GM18870 (cell line): ENCODE measurements at regions not wholly inside any gene's neighbourhood (a gene's known extent, or its start where the extent isn't known, plus 50 kb on each side); places are given as distances from the start of the nearest gene placed in this dataset.

ENCODE experiments used
- ATAC-seq: cut with Tn5 transposase; IDR thresholded peaks from one replicate; pipeline ENCODE4 v1.9.1; 2021; ENCODE audit warnings: moderate library complexity; ENCODE audit not compliant: unreplicated experiment

DNA sequence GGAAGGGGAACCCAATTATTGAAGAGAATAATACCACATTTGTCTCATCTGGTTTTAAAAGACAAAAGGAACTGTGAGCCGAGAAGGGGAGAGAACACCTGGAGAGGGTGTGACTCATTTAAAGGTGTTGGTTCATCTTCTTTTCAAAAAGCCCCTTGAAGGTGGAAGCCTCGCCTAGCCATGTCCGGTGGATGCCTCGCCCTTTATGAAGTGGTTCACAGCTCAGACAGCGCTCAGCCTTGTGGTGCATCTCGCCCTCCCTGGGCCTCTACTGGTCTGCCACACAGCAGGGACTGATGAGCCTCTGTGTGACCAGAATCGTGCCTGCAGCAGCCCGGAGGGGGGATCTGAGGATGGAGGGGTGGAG, 290.0 kb upstream of the CXCR4 start:
- ATAC-seq, result no peak

DNA sequence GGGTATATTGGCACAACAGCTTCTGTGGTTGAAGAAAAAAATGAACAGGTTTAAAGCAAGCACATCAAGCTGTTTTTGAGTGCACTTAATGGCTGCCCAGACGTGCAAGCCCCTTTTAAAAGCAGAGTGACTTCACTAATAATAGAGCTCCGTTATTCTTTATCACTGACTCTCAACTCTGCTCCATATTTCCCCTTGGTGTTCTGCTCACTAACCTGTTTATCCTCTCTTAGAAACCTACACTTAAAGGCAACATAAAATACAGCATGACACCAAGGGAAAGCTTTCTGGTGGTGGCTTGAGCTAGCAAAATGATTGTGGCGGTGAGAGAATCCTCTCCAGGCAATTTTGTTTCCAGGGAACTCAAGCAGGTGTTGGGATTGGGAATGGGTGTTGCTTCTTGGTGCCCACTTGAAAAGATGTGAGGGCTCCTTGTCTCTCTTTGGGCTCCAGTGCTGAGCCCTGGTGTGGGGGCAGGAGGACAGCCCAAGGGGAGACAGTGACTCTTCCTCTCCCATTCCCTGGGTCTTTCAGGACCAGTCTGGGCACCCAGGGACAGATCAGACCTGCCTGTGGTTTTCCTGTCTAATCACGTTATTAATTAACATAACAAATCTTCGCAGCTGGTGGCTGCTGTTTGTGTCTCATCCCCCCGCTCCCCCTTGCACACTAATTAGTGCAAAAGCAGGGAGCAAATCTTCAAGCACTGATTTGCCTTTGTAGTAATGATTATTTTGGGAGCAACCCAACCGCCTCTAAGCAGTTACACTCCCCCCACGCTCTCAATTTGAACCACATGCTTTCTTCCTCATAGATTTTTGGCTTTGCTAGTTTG, 289.4 kb upstream of the CXCR4 start:
- ATAC-seq, result no peak

DNA sequence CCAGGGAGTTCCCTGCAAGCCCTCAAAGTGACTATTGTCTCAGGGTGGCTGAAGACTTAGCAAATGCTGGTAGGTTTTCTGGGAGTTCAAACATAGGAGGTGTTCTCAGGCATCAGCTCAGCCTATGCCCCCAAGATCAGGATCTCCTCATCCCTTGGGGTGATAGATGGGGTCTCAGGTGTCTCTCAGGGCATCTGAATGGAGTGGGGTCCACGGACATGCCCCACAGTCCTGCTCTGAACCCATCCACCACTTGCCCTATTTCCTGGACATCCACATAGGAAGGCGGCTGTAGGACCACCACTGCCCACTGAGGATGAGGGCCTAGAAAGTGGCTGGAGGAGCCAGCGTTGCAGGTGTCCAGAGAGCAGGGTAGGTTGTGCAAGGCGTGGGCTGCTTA, 287.0 kb upstream of the CXCR4 start:
- ATAC-seq, result no peak

DNA sequence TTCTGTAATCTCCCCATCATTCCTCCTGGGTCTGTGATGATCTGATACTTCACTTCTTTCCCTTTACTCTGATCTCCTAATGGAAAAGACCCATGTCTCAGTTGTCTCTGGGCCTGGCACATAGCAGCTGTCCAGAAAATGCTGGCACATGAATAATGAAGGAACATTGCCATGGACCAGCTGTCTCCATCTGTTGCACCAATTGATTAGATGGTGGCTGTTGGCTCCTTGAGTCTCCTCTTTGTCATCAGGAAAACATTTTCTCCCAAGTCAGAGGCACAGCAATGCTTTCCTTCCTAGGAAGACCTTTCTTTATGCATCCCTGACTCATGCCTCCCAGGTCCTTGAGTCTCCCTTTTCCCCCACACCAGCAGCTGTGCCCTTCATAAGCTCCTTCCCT, 286.2 kb upstream of the CXCR4 start:
- ATAC-seq, result no peak

DNA sequence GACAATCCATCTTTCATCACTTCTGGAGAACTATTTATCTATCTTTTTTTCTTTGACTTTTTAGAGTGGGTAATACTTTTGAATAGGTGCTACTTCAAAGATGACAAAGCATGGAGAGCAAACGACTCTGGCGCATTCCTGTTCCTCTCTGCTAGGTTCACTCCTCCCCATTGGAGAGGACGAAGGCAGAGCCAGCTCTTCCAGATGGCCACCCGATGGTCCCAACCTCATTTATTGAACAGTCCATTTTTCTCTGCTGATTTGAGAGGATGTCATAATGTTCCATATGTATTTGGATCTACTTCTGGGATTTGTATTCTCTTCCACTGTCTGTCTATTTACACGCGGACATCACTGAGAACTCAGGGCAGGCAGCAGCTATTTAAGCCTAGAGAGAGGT, 284.3 kb upstream of the CXCR4 start:
- no peak for ATAC-seq

DNA sequence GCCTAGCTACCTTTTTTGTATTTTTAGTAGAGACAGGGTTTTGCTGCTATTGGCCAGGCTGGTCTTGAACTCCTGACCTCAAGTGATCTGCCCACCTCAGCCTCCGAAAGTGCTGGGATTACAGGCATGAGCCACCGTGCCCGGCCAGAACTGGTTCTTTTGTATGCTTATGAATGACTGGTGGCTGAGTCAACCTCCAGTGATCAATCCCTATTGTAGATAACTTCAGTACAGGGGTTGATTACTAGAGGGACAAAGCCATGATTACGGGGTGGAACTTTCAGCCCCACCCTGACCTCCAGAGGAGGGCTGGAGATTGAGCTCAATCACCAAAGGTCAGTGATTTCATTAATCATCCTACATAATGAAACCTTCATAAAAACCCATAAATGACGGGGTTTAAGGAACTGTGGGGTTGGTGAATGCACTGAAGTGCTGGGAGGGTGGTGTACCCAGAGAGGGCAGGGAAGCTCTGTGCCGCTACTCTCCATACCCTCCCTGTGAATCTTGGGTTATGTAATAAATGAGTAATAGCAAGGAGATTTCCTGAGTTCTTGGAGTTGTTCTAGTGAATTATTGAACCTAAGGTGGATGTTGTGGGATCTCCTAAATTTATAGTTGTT, 281.8 kb upstream of the CXCR4 start:
- no peak for ATAC-seq

DNA sequence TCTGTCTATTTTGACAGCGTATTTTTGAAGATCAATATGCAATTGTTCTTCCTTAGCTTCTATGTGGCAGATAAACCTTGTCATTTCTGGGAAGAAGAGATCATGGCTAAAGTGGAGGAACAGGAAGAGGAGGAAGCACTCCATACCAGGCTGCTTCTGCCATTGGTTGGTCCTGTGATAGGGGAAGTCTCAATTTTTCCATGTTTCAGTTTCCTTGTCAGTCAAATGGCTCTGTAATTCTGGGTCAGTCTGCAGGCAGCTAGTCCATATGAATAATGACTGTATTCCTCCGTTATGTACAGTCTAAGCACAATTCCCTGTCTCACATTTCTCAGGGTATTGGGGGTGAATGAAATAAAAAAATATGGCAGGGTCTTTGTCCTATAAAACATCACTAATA, 277.6 kb upstream of the CXCR4 start:
- no peak for ATAC-seq

DNA sequence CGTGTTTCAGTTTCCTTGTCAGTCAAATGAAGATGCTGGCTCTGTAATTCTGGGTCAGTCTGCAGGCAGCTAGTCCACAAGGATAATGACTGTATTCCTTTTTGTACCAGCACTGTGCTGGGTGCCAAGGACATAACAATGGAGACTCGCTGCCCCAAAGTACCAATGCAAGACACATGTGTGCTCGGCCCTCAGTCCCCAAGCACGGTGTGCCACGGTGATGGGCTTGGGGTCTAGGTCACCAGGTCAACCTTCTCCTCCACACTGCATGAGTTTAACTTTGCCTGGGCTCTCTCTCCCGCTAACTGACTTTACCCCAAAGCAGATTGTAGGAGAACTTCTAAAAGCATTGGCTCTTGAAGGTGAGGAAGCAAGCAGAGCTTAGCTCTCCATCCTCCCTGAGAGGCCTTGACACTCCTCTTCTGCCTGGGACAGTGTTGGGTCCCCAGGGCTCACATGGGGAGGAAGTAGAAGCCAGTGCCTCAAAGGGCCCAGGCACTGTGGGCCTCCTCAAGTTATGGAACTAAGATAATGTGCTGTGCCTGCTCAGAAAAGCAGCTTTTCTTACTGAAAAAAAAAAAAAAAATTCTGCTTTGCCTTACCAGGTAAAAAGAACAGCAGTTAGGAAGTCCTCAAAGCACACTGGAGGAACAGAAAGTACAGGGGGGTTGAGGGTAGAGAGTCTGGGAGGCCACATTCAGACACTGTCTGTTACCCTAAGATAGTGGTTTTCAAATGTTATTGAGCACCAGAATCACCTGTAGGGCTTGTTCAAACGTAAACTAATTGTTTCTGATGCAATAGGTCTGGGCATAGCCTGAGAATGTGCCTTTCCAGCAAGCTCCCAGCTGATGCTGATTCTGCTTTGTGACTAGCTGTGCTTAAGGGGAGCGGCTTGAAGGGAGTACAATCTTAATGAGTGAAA, 276.4 kb upstream of the CXCR4 start:
- peak; percentile 62 for ATAC-seq

DNA sequence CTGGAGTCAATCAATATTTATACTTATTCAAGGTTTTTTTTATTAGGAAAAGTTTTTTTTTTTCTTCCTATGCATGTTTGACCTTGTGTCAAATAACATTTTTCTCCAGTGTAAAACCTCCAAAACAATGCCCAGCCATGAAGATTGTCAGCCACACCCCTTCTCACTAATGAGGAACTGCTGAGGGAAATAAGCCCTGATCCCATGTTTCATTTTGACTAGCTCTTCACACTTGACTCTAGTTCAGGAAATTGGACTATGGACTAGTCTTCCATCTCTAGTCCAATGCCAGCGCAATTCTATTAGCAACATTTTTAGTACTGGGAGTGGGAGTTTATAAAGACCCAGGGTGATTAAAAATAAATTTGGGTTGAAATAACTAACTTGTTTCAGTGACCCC, 275.6 kb upstream of the CXCR4 start:
- no peak for ATAC-seq

DNA sequence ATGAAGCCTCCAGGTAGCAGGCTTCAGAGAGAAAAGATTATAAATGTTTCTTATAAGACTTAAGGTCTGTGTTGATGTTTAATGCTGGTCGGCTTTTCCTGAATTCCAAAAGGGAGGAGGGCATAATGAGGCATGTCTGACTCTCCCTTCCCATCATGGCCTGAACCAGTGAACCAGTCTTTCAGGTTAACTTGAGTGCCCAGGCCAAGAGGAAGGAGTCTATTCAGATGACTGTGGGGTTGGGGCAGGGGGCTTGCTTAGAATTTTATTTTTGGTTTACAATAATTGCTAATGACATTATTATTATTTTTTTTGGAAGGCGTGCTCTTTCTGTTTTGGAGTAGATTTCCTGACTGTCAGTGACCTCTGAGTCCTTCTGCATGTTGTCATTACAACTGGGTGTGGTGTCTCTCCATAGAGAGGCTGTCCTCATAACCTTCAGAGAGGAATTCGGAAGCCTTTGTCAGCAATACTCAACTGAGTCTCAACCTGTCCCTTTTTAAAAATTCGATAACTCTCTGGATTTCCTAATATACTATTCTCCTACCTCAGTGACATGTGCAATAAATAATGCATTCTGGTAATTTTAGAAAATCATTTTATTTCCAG, 275.1 kb upstream of the CXCR4 start:
- no peak for ATAC-seq

DNA sequence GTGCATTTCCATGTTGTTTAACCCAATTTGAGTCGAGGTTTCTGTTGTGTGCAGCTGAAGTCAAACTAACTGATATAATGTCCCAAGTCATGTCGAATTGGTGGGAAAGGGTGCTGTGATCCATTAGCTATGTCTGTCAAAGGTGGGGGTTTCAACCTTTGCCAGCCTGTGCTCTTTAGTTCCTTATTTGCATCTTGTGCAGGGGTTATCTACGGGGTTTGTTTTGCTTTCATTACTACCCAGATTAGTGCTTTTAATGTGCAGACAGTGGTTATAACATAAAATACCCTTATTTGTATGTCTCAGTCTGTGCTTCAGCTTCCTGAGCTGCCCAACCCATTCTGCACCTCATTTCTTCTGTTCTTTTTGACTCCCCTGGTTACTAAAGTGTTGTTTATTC, 271.9 kb upstream of the CXCR4 start:
- ATAC-seq, result peak; percentile 82

DNA sequence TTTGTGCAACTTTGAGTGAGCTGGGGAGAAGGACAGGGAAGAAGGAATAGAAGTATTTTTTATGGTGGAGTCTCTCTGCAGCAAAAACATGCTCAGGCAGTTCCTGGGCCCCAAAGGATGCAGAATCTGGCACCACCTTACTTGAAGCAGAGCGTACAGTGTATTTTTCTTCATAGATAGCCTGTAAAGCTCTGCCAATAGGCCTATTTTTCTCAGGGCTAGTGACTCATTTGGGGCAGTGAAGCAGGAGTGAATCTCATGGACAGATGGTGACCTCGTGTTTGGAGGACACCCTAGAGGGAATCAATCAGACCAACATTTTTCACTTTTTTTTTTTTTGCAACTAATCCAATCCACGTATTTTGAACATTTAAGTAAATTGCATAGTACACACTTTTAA, 268.1 kb upstream of the CXCR4 start:
- no peak for ATAC-seq

DNA sequence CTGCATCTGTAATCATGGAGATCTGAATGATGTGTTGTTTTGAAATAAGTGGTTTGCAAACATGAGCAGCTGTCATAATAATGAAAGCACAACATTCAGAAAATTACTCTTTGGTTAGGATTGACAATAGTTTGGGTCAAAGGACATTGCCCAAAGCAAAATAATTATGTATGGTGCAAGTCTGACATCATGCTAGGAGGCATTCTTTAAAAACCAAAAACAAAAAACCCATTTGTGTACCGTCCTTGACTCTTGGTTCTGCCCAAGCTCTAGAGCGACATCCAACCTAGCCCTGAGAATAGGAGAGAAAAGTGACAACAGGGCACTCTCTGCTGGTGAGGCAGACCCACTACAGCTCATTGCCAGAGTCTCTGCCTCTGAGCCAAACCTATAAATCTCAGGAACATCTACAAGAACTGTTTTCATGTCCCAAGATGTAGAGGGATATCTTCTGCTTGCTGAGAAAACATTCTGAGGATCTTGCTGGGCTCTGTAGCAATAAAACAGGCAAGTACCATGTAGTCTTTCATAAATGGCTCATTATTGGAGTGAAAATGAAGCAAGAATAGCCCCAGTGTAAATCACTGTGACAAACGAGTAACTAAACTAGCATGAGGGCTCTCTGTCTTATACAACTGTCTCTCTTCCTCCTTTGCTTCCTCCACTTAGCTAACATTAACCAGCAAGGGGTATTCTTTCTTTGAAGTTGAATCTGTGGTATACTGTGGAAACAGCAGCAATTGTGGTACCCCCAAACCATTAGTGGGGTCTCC, 266.8 kb upstream of the CXCR4 start:
- peak; percentile 40 for ATAC-seq

DNA sequence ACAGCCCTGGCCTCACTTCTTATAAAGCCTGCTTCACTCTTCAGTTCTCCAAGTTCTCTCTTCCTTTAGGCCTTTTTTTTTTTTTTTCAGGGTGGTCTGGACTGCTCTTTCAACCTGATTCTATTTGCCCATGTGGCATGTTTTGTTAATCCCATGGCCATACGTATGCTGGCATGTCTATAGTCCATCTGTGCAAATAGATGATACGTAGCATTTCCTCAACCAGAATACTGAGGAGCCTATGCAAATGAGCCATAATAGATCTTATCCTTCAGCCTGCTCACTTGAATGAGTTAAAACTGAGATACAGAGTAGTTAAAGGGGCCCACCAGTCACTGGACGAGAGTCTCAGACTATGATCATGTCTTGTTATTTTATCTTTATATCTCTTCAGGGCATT, 265.2 kb upstream of the CXCR4 start:
- ATAC-seq, result no peak

DNA sequence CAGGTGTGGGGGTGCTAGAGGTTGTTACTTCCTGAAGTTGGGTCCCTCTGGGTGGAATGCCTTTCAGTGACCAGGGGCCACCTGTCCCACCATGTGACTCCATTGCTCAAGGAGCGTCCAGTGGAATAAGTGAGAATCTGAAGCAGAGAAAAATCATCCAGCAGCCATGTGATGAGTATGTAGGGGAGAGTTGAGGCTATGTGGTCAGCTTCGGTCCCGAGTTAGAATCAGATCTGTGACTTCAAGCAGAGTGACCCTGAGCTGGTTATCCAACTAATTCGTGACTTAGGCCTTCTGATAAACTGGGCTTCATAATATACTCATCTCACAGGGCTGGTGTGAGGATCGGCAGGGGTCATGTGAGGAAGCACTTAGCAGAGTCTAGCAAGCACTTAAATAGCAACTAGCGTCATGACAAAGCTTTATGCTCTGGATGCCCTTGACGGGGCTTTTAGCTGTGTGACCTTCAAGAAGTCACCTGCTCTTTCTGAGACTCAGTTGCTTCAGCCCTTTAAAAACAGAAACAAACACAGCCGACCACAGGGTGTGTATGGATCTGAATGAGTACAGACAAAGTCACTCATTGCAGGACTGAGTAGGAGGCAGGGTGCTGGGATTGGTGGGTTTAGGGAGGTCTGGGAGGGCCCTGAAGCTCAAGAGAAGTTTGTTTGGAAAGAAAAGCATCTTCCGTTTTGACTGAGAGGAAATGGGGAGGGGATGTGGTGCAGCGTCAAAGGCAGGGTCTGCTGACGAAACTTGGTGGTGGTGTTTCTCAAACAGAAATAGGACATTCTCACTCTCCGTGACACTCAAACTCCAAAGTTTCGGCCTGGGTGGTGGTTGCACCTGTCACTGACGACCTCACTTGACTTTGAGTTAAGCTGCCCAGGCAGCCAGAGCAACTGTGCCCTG, 264.0 kb upstream of the CXCR4 start:
- ATAC-seq, result peak; percentile 88

DNA sequence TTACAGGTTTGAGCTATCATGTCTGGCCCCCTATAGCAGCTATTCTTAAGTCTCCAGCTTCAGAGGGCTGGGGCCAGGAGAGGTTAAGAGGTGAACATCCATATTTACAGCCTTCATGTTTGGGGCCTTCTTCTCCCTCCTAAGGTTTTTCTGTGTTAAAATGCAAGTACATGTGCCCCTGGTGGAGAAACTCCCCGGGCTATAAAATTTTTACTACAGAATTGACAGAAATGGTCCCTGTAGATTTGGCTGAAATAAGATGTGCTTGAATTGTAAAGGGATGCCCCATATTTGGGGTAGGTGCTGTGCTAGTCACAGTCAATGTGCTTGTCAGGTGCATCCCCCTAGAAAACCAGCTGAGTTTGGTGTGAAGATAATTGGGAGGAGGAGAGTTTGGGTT, 263.3 kb upstream of the CXCR4 start:
- ATAC-seq, result no peak

DNA sequence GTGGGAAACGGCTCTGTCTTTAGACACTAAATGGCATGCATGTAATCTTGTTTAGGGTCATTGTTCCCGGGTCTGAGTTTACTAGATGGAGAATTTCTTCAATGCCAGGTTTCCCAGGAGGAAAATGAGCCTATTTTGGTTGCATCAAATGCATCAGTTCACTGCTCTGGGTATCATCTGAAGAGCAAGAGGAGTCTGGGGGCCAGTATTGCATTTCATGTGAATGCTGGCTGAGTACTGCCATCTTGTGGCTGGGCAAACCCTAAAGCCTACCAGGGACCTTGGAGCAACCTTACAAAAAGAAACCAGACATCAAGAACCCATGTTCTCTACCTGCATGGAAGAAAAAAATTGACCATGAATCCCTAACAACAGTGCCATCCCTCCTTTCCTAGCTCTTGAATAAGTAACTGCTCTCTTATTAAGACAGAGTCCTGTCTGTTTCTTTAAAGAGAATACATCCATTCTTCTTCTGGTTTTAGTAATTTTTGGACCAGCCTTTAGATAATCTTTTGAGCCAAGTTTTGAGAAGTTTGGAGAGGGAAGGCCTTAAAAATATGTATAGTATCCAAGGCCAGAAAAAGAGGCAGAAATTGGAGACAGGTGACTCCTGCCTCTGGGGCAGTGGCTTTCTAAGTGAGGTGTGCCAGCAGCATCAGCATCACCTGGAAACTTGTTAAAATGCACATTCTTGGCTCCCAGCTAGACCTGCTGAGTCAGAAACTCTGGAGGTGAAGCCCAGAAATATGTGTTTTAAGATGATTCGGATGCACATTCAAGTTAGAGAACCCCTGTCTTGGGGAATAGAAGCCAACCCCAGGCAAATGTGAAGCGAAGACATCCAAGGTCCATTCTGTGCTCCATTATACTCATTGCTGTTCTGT, 261.0 kb upstream of the CXCR4 start:
- no peak for ATAC-seq
